DOHH2 (cell line): ENCODE measurements at regions not wholly inside any gene's neighbourhood (a gene's known extent, or its start where the extent isn't known, plus 50 kb on each side); places are given as distances from the start of the nearest gene placed in this dataset.

Experiments
- H3F3A ChIP-seq: fragments of 200-600 bp; sonication (generic), shearing (Covaris generic); 2 replicates; pipeline ENCODE4 v1.6.0; 2016; ENCODE audit warnings: antibody characterized with exemption, mild to moderate bottlenecking; ENCODE audit not compliant: control insufficient read depth, insufficient read depth
- H3K27ac ChIP-seq: fragments of 200-600 bp; sonication (generic); 2 replicates; pipeline ENCODE4 v1.5.1; 2014; ENCODE audit warnings: low read depth, mild to moderate bottlenecking, low read length, moderate library complexity
- H3K27me3 ChIP-seq: fragments of 200-600 bp; sonication (generic); 2 replicates; pipeline ENCODE4 v1.6.1; 2014; ENCODE audit warnings: mild to moderate bottlenecking, low read length, mixed read lengths; ENCODE audit not compliant: control insufficient read depth
- H3K36me3 ChIP-seq: fragments of 200-600 bp; sonication (generic); 2 replicates; pipeline ENCODE4 v1.6.1; 2014; ENCODE audit warnings: mild to moderate bottlenecking, low read length, moderate library complexity, mixed read lengths; ENCODE audit not compliant: control insufficient read depth
- H3K4me1 ChIP-seq: fragments of 200-600 bp; sonication (generic); 2 replicates; pipeline ENCODE4 v1.6.1; 2014; ENCODE audit warnings: mild to moderate bottlenecking, low read length, mixed read lengths; ENCODE audit not compliant: control insufficient read depth
- H3K4me2 ChIP-seq: fragments of 200-600 bp; sonication (generic); 2 replicates; pipeline ENCODE4 v1.6.0; 2014; ENCODE audit warnings: mild to moderate bottlenecking, low read length, moderate library complexity
- H3K4me3 ChIP-seq: fragments of 200-600 bp; sonication (generic); 2 replicates; pipeline ENCODE4 v1.5.1; 2014; ENCODE audit warnings: mild to moderate bottlenecking, low read length, mixed read lengths
- H3K79me2 ChIP-seq: fragments of 200-600 bp; sonication (generic); 2 replicates; pipeline ENCODE4 v1.6.1; 2014; ENCODE audit warnings: mild to moderate bottlenecking, low read length, mixed read lengths; ENCODE audit not compliant: control insufficient read depth
- H3K9me2 ChIP-seq: fragments of 200-600 bp; sonication (generic); replicated peaks from 2 replicates; pipeline ENCODE4 v1.6.1; 2014; ENCODE audit warnings: mild to moderate bottlenecking, low read length, mixed read lengths; ENCODE audit not compliant: control insufficient read depth
- H3K9me3 ChIP-seq: fragments of 200-600 bp; sonication (generic); 2 replicates; pipeline ENCODE4 v1.6.1; 2014; ENCODE audit warnings: antibody characterized with exemption, low read length, mixed read lengths; ENCODE audit not compliant: control insufficient read depth, insufficient read depth
- H4K20me1 ChIP-seq: fragments of 200-600 bp; sonication (generic); 2 replicates; pipeline ENCODE4 v1.6.0; 2014; ENCODE audit warnings: low read depth, mild to moderate bottlenecking, antibody characterized with exemption, low read length, moderate library complexity; ENCODE audit not compliant: control insufficient read depth, insufficient read depth
- CTCF ChIP-seq: fragments of 200-600 bp; sonication (generic); IDR thresholded peaks from one replicate; pipeline ENCODE4 v1.5.1; 2014; ENCODE audit warnings: antibody characterized with exemption, mild to moderate bottlenecking, low read depth, low read length; ENCODE audit not compliant: poor library complexity, severe bottlenecking
- EZH2phosphoT487 ChIP-seq: fragments of 200-600 bp; sonication (generic); IDR thresholded peaks from 2 replicates; pipeline ENCODE4 v1.6.1; 2017; ENCODE audit warnings: borderline replicate concordance, mild to moderate bottlenecking, antibody characterized with exemption, low read length, moderate library complexity, mixed read lengths

GRCh38 chr2:57448816-57449215 lies 597.8 kb upstream of the VRK2 start:
- TF ChIP-seq EZH2phosphoT487: no peak
- TF ChIP-seq CTCF: no peak
- Histone ChIP-seq H3K9me2 (no peaks in the 10 kb centered on the region), H3K9me3 (no peaks in the 10 kb centered on the region), H3F3A (no peaks in the 10 kb centered on the region), H3K4me1 (no peaks in the 10 kb centered on the region), H3K79me2 (no peaks in the 10 kb centered on the region), H3K27ac (no peak overlapping the region), H3K4me3 (no peak overlapping the region), H4K20me1 (no peaks in the 10 kb centered on the region), H3K36me3 (no peaks in the 10 kb centered on the region), H3K4me2 (no peak overlapping the region), H3K27me3 (no peaks in the 10 kb centered on the region)

DNA sequence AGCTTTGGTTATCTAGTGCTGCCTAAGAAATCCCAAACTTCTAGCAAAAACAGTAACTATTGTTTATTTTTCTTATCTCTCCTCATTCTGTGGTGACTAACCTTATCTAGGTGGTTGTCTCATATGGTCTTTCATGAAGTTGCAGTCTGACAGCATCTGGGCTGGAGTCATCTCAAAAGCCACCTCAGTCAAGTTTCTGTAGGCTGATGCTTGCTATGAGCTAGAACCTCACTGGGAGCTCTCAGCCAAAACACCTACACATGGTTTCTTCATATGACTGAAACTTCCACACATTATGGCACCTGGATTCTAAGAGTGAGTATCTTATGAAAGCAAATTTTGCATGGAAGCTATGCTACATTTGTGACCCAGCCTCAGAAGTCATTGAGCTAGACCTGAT lies 596.4 kb upstream of the VRK2 start:
- H3K27me3 ChIP-seq: no peaks in the 10 kb centered on the region
- no peak for TF ChIP-seq EZH2phosphoT487
- no peak for TF ChIP-seq CTCF
- H3K9me3 ChIP-seq: no peaks in the 10 kb centered on the region
- no peaks in the 10 kb centered on the region for H3K79me2 ChIP-seq
- H4K20me1 ChIP-seq: no peaks in the 10 kb centered on the region
- no peaks in the 10 kb centered on the region for H3K9me2 ChIP-seq
- H3K4me3 ChIP-seq: no peak overlapping the region
- no peak overlapping the region for H3K27ac ChIP-seq
- H3K36me3 ChIP-seq: no peaks in the 10 kb centered on the region
- no peaks in the 10 kb centered on the region for H3F3A ChIP-seq
- H3K4me1 ChIP-seq: no peaks in the 10 kb centered on the region
- no peak overlapping the region for H3K4me2 ChIP-seq

GRCh38 chr2:57452634-57453033 lies 594.0 kb upstream of the VRK2 start:
- no peaks in the 10 kb centered on the region for H3K27me3 ChIP-seq
- no peaks in the 10 kb centered on the region for H3K79me2 ChIP-seq
- no peak overlapping the region for H3K4me2 ChIP-seq
- H3K9me2 ChIP-seq: no peaks in the 10 kb centered on the region; the same call in 1 of the 2 replicates
- no peaks in the 10 kb centered on the region for H3K4me1 ChIP-seq
- no peak overlapping the region for H3K4me3 ChIP-seq
- TF ChIP-seq CTCF: no peak
- no peak for TF ChIP-seq EZH2phosphoT487
- H3K9me3 ChIP-seq: no peaks in the 10 kb centered on the region
- H3F3A ChIP-seq: no peaks in the 10 kb centered on the region
- H3K27ac ChIP-seq: no peak overlapping the region
- H3K36me3 ChIP-seq: no peaks in the 10 kb centered on the region
- H4K20me1 ChIP-seq: no peaks in the 10 kb centered on the region

- Histone ChIP-seq H3K27me3 (no peaks in the 10 kb centered on the region), H3K4me3 (no peak overlapping the region), H3K79me2 (no peaks in the 10 kb centered on the region), H3K27ac (no peak overlapping the region), H3K9me3 (no peaks in the 10 kb centered on the region), H3K9me2 (no peaks in the 10 kb centered on the region; the same call in 1 of the 2 replicates), H3F3A (no peaks in the 10 kb centered on the region), H3K4me2 (no peak overlapping the region), H3K4me1 (no peaks in the 10 kb centered on the region), H3K36me3 (no peaks in the 10 kb centered on the region), H4K20me1 (no peaks in the 10 kb centered on the region)
- TF ChIP-seq EZH2phosphoT487 (no peak), CTCF (no peak)
Measured at GRCh38 chr2:57453945-57454344, 592.7 kb upstream of the VRK2 start.
